MM.1S (cell line): ENCODE measurements at regions not wholly inside any gene's neighbourhood (a gene's known extent, or its start where the extent isn't known, plus 50 kb on each side); places are given as distances from the start of the nearest gene placed in this dataset.

Experiments used
- EZH2 ChIP-seq: fragments of 300-600 bp; sonication (generic); optimal IDR thresholded peaks from 2 replicates; pipeline ENCODE3; 2017; ENCODE audit warnings: low read depth, mild to moderate bottlenecking, antibody characterized with exemption, low read length, mixed read lengths
- EZH2phosphoT487 ChIP-seq: fragments of 300-600 bp; sonication (generic); IDR thresholded peaks from 2 replicates; pipeline ENCODE4 v1.6.1; 2018; ENCODE audit warnings: antibody characterized with exemption, low read length
- TF ChIP-seq, protein P1 (sequence below): fragments of 300-600 bp; sonication (generic); IDR thresholded peaks from 2 replicates; pipeline ENCODE4 v1.5.1; 2016; ENCODE audit warnings: antibody characterized with exemption, low read length, mixed read lengths

DNA sequence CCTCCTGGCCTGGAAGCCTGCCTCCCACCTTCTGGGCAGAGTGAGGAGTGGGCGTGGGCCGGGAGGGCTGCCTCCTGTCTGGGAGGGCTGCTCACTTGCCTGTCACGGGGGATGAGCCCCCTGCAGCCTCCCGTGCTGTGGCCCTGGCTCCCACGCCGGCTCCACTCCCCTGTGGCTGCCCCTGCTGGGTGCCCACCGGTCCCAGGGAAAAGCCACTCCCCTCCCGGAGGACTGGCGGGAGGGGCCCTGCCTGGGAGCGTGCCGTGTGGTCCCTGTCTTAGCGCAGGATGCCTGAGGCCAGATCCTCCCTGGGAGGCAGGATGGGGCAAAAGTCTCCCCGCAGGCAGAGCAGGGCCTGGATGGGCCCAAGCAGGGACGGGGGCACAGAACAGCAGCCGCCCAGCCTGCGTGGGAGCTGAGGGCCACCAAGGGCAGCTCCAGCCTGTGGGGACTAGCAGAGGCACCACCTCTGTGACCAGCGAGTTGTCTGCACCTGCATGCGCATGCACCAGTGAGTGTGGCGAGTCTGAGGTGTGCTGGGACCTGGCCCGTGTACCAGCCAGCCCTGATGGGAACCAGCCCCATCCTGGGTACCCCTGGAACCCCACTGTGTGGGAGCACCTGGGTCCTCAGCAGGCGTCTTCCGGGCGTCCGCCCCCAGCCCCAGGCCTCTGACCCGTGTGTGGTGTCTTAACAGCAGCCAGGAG, 339.9 kb downstream of the SEC14L1 start:
- TF ChIP-seq, protein P1, sequence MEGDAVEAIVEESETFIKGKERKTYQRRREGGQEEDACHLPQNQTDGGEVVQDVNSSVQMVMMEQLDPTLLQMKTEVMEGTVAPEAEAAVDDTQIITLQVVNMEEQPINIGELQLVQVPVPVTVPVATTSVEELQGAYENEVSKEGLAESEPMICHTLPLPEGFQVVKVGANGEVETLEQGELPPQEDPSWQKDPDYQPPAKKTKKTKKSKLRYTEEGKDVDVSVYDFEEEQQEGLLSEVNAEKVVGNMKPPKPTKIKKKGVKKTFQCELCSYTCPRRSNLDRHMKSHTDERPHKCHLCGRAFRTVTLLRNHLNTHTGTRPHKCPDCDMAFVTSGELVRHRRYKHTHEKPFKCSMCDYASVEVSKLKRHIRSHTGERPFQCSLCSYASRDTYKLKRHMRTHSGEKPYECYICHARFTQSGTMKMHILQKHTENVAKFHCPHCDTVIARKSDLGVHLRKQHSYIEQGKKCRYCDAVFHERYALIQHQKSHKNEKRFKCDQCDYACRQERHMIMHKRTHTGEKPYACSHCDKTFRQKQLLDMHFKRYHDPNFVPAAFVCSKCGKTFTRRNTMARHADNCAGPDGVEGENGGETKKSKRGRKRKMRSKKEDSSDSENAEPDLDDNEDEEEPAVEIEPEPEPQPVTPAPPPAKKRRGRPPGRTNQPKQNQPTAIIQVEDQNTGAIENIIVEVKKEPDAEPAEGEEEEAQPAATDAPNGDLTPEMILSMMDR, result no peak
- no peak for TF ChIP-seq EZH2
- no peak for TF ChIP-seq EZH2phosphoT487
